Fibroblast of skin of left quadriceps (primary cell): ENCODE measurements at regions not wholly inside any gene's neighbourhood (a gene's known extent, or its start where the extent isn't known, plus 50 kb on each side); places are given as distances from the start of the nearest gene placed in this dataset.

Experiments used
- DNase-seq, 2 experiments: peaks; one replicate each; pipeline ENCODE4 v3.0.0-alpha.2; 2013; ENCODE audit warnings: low read depth in 2 of 2

DNA sequence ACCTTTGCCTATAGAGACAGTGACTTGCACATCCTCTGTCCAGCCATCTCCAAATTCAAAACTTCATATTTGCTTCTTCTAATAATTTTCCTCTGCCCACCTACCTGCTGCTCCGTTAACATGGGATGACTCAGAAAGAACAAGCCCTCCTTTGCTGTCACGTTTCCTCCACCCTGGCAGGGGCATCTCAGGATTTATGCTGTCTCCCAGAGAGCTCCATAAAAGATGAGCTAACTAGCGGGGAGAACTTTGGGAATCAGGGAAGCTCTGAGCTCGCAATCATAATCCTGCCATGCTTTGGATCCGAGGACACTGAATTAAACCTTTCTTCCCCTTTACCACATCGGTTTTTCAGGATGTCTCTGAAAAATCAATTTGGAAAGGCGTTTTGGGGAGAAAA lies 78.4 kb upstream of the FSTL4 start:
- no peak for DNase-seq

DNA sequence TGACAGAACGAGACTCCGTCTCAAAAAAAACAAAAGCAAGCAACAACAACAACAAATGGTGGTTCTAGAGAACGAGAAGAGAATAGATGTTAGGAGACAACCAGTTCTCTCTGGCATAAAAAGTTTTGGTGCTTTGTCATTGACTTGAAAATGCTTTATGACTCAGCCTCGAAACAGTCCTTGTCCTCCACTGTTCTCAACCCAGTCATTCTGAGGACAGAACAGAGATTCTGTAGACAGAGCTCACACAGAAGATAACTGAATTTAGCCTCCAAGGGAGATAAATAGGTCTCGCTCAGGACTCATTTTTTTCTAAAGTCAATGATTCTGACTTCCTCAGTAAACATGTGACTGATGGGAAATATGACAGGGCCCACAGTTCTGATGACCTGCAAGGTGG lies 76.0 kb upstream of the FSTL4 start:
- DNase-seq = no peak

DNA sequence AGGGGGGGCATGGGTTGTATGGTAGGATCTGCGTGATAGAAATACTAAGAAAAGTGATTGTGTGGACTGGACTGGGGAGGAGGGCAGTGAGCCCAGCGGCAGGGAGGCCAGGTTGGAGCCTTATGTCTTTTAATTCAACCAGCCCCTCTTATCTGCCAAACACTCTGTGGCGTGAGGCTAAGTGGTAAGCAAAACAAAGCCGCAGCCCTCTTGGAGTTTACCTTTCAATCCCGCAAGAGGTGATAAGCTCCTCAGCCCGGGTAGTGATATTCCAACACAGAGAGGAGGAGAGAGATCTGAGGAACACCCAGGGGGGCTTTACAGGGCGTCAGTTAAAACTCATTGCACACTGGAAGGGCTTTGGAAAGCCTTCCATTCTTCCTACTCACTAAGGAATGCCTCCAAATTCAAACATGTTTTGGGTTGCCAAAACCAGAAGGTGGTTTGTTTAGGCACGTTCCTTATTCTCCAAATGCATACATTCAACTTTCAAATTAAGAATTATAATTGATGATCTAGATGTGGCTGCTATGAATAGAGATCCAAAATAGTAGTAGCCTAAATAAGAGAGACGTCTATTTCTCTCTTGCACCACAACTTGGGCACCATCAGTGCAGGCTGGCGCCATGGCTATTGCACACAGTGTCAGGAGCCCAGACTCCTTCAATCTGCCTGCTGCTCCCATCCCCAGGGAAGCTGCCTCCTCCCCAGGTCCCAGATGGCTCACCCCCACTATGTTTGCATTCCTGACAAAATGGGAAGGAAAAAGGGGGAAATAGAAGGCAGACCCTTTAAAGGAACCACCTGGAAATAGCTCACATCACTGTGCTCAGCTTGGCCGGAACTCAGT lies 75.1 kb upstream of the FSTL4 start:
- DNase-seq = no peak

DNA sequence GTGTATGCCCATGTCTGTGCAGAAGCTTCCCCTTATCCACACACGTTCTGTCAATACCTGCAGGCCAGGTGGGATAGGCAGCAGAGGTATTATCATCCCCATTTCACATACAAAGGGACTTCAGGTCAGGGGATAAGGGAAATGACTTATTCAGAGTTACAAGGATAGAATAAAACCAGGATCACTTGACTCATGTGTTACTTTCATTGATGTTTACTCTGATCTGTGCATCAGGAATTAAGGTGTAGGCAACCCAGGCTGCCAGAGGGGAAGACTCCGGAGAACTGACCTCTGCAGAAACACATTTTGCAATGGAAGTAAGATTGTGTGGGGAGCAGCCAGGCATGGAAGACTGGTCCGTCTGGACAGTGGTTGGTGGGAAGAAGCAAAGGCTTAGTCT lies 74.2 kb upstream of the FSTL4 start:
- no peak for DNase-seq

DNA sequence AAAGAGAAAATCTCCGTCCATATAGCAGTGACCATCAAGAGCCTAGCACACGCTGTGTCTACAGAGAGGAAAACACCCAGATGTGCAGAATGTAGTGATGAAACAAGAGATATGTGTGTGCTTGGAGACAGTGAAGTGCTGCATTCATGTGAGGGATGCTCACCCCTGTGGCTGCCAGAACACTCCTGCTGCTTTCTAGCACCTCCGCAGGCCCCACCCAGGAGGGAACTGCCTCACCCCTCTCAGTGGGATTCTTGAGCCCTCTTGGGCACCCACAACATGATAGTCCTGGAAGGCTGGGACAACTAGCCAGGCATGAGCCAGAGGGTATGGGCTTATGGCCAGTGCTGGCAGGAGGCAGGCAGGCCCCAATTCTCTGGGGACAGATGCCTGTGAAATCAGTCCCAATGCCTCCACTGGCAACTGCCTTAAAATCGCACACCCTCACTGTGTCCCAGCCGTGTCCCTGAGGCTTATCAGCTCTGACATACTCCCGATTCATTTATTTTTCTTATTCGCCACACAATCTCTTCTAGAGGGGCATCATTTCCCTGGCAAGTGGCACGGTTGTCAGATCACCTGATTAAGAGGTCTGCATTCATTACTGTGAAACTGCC lies 73.2 kb upstream of the FSTL4 start:
- DNase-seq = no peak

DNA sequence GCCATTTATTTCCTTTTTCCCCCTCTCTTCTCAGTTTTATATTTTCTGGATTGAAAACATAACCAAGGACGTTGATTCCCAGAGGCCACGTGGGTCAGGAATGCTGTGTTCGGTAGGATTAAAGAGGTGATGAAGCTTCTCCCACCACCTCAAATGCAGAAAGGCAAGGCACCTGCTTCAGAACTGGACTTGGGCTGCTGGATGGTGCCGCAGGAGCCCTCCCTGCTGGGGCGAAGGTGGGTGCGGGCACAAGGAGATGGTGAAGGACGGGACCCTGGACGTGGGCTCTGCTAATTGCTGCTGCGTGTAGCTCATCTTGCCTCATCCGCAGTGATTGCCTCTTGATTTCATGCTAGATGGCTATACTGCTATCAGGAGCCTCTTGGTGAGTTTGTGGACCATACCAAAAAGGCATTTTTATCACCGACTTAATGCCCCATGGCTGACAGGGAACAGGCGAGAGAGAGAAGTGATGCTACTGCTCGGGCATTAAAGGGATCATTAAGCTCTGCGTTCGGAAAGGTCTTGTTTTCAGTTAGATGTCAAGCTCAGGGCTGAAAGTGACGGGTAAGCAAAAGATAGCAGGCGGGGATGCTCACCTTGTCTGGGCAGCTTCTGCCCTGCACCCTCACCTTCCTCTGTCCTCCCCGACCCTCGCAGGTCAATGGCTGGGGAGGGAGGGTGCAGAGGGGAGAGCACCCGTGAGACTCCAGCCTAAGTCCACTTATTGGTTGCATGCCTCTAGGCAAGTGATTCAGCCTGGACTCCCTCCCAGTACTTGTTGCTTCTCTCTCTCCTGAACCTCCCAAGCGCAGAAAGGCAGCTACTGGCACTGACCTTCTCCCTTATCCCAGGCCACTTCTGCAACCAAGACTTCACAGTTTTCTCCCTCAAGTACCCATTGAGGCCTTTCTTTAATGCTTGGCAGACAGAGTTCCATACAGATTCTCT lies 71.6 kb upstream of the FSTL4 start:
- DNase-seq = no peak

DNA sequence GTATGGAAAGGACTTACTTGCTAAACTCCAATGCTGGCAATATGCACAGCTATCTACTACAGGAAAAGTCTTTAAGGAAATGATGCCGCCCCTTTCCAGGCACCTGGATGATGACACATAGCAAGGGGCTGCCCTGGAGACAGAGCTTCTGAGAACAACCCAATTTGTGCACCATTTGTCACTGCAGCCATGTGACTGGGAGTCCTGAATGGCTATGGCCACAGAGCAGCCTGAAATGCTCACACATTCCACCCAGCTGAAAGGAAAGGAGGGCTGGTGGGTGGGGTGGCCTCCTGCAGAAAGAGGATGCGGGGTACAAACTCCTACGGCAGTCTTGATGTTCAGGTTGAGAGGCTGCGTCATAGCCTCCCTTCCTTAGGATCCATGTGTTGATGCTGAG lies 70.1 kb upstream of the FSTL4 start:
- no peak for DNase-seq

DNA sequence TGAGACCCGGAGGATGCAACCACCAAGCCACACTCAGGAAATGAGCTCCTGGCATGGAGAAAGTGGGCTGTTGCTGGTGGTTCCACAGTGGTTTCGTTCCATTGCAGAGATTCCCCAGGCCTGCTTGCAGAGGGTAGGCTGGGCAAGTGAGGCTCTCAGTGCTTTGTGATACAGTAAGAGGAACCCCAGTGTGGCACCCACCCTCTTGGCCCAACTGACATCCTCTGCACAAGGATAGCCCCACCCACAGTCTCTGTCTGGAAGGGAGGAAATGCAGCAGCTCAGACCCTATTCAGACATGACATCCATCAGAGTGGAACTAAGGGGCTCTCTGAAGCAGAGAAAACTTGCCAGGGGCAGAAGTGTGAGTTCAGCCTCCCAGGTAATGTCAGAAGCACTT lies 69.6 kb upstream of the FSTL4 start:
- no peak for DNase-seq

DNA sequence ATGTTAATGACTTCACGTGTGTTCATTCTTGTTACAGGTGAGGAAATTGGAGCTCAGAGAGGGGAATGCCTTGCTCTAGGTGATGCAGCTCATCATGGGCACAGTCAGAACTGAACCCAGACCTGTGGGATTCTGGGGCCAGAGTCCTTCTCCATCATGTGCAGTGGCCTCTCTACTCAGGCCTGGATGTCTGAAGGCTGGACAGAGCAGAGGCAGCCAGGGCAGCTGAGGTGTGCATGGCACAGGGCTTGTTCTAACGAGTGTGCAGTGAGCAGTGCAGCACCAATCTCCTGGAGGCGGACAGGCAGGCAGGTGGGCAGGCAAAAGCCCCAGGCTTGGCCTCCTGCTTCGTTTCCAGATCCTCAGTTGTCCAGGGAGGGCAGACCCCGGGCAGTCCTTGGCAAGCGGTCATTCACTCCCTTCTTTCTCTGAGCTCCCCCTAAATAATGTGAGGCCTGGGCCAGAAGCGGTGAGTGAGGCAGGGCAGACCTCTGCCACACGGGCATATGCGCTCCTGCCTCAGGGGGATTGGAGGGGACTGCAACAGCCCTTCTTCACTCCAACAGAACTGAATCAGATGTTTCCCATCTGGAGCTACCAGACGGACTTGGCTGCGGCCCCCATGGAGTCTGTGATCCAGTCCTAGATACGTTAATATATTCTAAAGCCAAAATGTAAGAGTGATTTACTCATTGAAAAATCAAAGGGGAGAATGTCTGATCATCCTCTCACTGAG lies 68.7 kb upstream of the FSTL4 start:
- DNase-seq = no peak

DNA sequence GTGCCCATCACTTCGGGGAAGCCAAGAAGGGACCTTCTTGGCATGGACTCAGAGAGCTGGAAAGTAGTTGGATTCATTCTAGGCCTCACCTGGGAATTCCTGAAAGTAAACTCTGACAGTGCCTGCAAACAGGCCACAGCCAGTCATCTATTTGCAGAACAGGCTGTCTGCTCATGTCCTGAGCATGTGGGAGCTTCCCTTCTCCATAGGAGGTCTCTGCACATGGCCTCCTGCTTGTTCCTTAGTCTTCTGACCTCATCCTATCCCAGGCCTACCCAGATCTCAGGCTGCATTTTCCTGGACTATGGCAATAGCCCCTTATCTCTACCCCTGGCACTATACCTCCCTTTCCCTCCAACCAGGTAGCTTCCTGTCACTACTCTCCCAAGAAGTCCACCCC lies 67.2 kb upstream of the FSTL4 start:
- no peak for DNase-seq

DNA sequence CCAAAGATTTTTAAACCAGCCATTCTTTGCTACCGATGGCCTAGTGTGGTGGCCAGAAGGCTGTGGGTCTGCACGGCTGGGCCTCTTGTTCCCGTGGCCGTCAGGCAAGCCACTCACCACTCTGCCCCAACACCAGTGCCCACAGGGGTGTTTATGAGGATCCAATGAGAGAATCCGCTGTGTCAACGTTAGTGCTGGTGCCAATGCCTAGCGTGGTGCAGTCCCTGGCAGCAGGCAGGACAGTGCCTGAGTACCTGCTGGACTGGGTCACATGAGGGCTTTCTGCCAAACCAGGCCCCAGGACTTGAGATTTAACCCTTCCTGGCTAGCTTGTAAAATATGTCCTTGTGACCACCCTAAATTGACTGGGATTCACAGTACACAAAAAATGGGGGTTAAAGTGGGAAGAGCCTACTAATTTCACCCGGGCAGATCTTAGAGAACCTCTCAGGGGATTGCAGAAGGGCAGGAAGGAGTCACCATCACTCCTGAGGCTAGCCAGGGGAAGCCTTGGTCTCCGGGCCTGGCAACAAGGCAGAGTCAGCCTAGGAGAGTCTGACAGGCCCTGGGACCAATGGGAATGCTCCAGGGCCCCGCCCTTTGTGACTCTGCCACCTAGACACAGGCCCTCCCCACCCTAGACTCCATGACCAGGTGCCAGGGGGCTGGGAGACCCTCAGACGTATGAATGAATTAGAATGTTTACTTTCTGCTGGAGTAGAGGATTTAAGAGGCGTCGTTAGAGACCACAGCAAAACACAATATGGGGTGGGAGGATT lies 63.2 kb upstream of the FSTL4 start:
- DNase-seq = no peak

DNA sequence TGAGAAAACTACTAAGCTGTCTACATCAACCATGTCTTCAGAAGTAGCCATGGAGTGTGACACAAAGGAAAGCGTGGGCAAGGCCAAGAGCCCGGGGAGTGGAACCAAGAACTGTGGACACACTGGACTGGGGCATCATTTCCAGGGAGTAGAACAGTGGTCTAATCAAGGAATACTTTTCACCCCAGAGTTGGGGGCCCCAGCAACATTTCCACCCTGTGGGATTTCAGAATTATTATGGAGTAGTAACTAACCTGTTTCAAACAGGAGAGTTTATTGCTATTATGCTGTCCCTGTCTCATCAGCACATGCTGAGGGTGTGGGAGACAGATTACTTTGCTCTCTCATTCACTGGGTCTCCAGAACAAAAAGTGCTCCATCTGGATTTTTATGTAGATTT lies 58.0 kb upstream of the FSTL4 start:
- no peak for DNase-seq

DNA sequence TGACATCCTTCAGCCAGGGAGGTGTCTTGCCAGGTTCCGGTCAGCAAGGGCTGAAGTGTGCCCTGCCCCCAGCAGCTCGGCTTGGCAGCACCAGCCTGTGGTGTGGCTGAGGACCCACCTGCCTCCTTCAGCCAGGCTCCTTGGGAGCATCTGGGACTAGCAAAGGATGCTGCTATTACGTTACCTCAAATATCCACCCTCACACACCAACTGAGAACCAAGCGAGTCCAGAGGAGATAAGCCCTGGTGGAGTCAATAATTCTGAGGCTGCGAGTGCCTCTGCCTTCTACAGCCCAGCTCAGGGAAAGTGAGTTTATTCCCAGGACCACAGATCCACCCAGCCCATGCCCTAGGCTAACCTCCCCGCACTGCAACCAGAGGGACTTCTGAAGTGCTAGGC lies 57.1 kb upstream of the FSTL4 start:
- no peak for DNase-seq

DNA sequence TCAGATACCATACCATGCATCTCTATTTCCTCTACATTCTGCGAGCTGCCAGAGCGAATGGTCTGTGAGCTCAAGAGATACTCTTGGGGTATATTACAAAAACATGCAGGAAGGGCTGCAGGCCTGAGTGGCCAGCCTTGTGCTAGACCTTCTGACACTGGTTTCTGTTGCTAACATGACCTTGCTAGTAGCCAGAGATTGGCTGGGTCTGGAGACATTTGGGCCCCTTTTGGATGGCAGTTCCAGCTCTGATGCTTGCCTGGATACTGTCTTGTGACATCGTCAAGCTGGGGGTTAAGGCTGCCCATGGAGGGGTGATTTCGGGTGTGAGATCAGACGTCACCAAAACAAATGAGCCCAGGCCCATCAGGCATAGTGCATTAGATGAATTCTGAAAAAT lies 56.1 kb upstream of the FSTL4 start:
- no peak for DNase-seq

DNA sequence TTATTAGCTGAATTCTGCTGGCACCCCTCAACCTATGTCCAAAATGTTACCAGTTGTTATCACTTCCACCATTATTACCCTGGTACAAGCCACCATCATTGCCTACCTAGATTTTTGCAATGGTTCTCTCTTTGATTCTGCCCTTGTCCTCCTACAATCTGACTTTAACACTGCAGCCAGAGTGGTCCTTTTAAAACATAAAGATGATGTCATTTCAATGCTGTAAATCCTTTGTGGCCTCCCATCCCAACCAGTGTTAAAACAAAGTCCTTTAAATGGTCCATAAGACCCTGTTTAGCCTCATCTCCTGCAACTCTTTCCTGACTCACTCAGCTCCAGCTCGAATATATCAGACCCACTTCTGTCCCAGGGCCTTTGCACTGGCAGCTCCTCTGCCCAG lies 54.9 kb upstream of the FSTL4 start:
- no peak for DNase-seq

DNA sequence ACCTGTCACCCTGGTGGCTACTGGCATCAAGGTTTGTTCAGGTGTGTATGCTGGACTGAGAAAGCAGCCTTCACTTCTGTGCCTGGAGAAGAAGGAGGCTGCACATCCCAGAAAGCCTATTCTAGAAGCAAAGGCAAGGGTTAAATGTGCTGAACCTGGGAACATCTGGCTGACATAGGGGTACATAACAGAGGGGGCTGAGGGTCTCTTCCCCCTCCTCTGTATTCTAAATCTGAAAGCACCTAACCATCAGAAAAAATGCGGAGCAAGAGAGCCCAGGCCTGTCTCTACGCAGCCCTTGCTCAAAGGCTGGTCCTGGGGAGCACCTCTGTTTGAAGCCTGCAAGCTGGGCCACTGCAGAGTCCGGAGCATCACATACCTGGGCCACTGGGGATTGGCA lies 53.2 kb upstream of the FSTL4 start:
- no peak for DNase-seq

DNA sequence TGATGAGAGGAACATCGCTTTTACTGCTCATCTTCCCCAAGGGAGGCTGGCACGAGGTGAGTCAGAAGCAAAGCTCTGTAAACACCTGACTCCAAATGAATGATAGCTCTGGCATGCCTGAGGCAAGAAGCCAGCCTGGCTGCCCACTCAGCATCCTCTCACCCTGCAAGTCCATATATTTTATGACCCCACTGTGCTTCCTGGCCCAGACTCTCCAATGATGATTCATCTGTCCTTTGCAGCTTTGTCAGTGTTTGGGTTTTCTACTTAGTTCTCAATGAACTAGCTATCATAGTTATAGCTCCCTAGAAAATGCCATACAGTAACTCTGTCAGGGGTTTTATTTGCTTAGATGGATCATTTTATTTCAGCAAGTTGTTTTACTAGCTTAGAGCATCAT lies 52.1 kb upstream of the FSTL4 start:
- DNase-seq = no peak

DNA sequence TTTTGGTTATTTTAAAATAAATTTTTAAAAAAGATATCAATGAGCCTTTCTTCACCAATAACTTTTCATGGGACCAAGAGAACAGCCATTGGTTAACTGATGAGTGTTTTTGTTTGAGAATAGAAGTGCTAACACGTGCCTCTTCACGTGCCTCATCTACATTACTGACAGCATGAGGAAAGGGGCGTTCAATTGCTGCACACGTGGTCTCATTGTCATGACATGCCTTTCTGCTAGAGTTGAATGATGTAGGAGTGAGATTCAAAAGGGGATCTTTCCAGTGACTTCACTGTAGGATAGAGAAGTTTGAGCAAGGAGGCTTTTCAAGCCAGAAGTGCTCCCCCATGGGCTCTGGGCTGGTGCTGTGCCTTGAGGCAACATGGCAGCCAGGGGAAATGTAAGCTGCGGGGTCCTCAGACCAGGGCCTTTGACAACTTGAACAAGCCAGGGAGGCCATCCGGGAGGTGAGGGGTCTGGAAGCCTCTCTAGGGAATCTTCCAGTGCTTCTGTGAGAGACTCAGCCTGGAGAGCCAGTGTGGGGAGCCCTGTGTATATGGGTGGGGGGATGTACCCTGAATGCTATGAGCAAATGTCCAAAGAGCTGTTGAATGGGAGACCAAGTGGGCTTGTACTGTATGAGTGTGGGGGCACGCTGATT lies 51.2 kb upstream of the FSTL4 start:
- no peak for DNase-seq

DNA sequence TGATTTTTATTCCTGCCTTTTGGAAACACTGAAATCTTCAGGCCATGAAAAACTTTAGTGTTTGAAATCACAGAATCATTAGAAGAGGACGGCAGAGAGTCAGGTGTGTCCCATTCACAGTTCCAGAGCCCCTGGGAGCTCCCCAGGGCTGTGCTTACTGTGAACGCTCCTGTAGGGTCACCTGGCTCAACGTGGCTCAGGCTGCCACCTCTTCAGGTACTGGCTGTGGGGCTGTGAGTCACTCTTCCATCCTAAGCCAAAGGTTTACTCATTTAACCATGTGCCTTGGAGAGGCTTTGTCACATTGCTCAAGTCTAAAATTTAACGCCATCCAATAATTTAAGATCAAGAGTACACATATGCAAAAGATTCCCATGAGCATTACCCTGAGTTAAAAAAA lies 50.2 kb upstream of the FSTL4 start:
- no peak for DNase-seq
